ENCODE measurements at regions not wholly inside any gene's neighbourhood (a gene's known extent, or its start where the extent isn't known, plus 50 kb on each side); places are given as distances from the start of the nearest gene placed in this dataset.

DNA sequence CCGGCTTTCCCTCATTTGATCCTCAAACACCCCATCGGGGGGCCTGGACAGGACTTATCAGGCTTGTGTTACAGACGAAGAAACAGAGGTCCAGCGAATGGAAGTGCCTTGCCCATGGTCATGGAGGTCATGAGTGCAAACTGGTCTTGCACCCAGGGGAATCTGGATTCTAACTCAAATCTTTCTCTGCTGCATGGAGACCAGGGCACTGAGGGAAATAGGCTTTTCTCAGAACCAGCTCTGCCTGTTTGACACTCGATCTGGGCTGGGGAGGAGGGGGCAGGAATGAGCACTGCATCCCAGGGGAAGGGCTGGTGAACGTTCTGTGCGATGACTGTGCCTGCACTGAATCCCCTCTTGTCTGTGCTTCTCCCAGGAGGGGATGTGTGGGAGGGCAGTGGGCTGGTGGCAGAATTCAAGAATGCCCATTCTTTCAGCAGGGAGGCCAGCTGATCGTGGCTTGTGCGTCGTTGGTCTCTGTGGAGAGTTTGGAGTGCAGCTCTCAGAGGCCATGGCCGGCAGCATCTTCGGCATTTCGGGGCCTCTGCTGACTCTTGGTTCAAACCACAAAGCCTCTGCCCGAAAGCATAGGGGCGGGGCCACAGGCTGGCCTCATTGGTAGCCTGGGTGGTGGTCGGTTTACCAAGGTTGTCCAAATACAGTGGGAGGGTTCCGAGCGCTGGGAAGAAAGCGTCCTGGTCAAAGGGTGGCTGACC, 171.6 kb downstream of the DDX1 start:
- Histone ChIP-seq H3K9me3 (no peaks in the 10 kb centered on the region), H3K4me1 (no peaks in the 10 kb centered on the region), H3K27ac (no peak overlapping the region), H3K36me3 (no peaks in the 10 kb centered on the region), H3K27me3 (no peaks in the 10 kb centered on the region), H3K4me3 (no peak overlapping the region)
- intact Hi-C loops (cut with DNase I) = no loop called here
- no peak for TF ChIP-seq POLR2A (IDR thresholded peaks at IDR 0.05)
- TF ChIP-seq POLR2AphosphoS5 (IDR thresholded peaks at IDR 0.05) = no peak
- TF ChIP-seq, protein P1, sequence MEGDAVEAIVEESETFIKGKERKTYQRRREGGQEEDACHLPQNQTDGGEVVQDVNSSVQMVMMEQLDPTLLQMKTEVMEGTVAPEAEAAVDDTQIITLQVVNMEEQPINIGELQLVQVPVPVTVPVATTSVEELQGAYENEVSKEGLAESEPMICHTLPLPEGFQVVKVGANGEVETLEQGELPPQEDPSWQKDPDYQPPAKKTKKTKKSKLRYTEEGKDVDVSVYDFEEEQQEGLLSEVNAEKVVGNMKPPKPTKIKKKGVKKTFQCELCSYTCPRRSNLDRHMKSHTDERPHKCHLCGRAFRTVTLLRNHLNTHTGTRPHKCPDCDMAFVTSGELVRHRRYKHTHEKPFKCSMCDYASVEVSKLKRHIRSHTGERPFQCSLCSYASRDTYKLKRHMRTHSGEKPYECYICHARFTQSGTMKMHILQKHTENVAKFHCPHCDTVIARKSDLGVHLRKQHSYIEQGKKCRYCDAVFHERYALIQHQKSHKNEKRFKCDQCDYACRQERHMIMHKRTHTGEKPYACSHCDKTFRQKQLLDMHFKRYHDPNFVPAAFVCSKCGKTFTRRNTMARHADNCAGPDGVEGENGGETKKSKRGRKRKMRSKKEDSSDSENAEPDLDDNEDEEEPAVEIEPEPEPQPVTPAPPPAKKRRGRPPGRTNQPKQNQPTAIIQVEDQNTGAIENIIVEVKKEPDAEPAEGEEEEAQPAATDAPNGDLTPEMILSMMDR (IDR thresholded peaks at IDR 0.05) = no peak
- no peak for TF ChIP-seq EP300 (IDR thresholded peaks at IDR 0.05)
- DNase-seq = no peak
- WGBS, 2 donors = 87 to 89% methylated on average over 19 of the region's 19 CpGs

DNA sequence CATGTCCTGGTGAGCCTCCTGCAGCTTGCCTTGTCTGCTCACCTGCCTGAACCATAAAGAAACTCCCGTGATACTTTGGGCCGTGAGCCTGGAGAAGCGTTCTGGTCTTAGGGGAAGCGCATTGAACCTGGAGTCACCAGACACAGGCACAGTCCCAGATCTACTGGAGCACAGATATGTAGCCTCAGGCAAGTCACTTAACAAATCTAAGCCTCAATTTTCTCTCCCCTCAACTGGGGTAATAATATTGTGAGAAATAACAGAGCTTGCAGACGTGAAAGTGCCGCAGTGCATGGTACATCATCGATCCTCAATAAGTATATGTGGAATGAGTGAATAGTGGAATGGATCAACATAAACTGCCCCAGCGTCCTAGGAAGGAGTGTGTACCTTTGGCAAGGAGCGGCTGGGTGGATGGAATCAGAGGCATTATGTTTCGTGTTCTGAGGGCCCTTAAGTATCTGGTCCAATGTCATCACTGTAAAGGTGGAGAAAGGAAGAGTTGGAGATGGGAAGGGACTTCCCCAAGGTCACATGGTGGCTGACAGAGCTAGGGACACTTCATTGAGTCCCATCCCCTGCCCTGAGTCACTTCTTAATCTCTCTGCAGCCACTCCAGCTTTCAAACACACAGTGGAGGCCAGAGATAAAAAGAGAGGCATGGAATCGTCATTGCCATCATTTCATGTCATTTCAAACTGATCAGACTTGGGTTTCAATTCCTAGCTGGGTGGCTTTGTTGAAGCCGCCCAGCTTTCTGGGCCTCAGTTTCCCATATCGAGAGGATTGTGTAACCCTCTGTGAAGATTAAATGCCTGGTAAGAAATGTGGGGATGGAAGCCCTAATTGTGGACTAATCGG, 172.4 kb downstream of the DDX1 start:
- DNase-seq = no peak
- no peaks in the 10 kb centered on the region for H3K9me3 ChIP-seq
- H3K4me3 ChIP-seq = no peak overlapping the region
- WGBS, 2 donors = 90 to 94% methylated on average over 14 of the region's 14 CpGs
- intact Hi-C loops (cut with DNase I) = no loop called here
- H3K27me3 ChIP-seq = no peaks in the 10 kb centered on the region
- no peak for TF ChIP-seq POLR2A (IDR thresholded peaks at IDR 0.05)
- TF ChIP-seq, protein P1 (IDR thresholded peaks at IDR 0.05) = no peak
- TF ChIP-seq EP300 (IDR thresholded peaks at IDR 0.05) = no peak
- no peak for TF ChIP-seq POLR2AphosphoS5 (IDR thresholded peaks at IDR 0.05)
- no peaks in the 10 kb centered on the region for H3K4me1 ChIP-seq
- no peak overlapping the region for H3K27ac ChIP-seq
- no peaks in the 10 kb centered on the region for H3K36me3 ChIP-seq

DNA sequence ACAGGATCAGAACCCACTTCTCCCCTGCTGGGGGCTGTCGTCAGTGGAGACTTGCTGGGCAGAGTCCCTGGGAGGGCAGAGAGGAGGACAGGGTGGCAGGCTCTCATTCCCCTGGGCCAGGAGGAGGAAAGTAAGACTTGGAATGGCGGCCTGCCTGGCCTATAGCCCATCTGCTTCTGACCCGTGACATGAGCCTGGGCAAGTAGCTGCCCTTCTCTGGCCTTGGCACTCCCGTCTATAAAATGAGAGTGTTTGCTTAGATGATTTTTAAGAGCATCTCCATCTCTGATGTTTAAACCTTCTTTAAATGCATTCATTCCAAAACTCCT, 173.0 kb downstream of the DDX1 start:
- intact Hi-C loops (cut with DNase I) = no loop called here
- WGBS, 2 donors = 76 to 91% methylated on average over 4 of the region's 4 CpGs
- H3K27me3 ChIP-seq = no peaks in the 10 kb centered on the region
- no peak for TF ChIP-seq POLR2AphosphoS5 (IDR thresholded peaks at IDR 0.05)
- TF ChIP-seq, protein P1 (IDR thresholded peaks at IDR 0.05) = no peak
- no peak for TF ChIP-seq EP300 (IDR thresholded peaks at IDR 0.05)
- no peak for TF ChIP-seq POLR2A (IDR thresholded peaks at IDR 0.05)
- no peaks in the 10 kb centered on the region for H3K9me3 ChIP-seq
- DNase-seq = no peak
- no peak overlapping the region for H3K27ac ChIP-seq
- no peak overlapping the region for H3K4me3 ChIP-seq
- H3K36me3 ChIP-seq = no peaks in the 10 kb centered on the region
- no peaks in the 10 kb centered on the region for H3K4me1 ChIP-seq

DNA sequence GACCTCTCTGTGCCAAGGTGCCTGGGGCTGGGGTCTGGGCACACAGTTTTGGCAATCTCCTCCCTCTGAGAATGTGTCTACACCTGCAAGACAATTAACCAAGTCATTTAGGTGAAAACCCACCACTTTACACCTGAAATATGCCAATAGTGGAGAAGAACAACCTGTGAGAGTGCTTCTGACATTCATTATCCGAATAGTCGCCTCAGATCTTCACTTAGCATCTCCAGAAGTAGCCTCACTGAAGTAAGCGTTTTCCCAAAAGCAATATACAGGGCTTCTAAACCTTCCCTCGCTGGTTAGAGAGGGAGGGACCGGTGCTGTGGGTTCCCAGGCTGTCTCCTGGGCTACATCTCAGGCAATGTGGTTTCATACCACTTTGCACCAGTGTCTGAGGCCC, 173.5 kb downstream of the DDX1 start:
- H3K27ac ChIP-seq = no peak overlapping the region
- WGBS, 2 donors = 87 to 90% methylated on average over 5 of the region's 5 CpGs
- no peaks in the 10 kb centered on the region for H3K36me3 ChIP-seq
- no peak overlapping the region for H3K4me3 ChIP-seq
- no peaks in the 10 kb centered on the region for H3K27me3 ChIP-seq
- intact Hi-C loops (cut with DNase I) = no loop called here
- no peaks in the 10 kb centered on the region for H3K4me1 ChIP-seq
- TF ChIP-seq EP300 (IDR thresholded peaks at IDR 0.05) = no peak
- TF ChIP-seq POLR2AphosphoS5 (IDR thresholded peaks at IDR 0.05) = no peak
- TF ChIP-seq POLR2A (IDR thresholded peaks at IDR 0.05) = no peak
- TF ChIP-seq, protein P1 (IDR thresholded peaks at IDR 0.05) = no peak
- no peaks in the 10 kb centered on the region for H3K9me3 ChIP-seq
- DNase-seq = no peak

Measured in sigmoid colon (tissue), 6 donors.